GM12874 (cell line): ENCODE measurements at regions not wholly inside any gene's neighbourhood (a gene's known extent, or its start where the extent isn't known, plus 50 kb on each side); places are given as distances from the start of the nearest gene placed in this dataset.
A peak's percentile ranks its signal among the peaks of the same experiment; 100 is the strongest.

Experiments
- CTCF ChIP-seq: IDR thresholded peaks from 2 replicates; pipeline ENCODE4 v1.5.1; 2011; ENCODE audit warnings: low read depth, mild to moderate bottlenecking, control low read depth, low read length, moderate library complexity; ENCODE audit not compliant: insufficient read depth

- TF ChIP-seq CTCF = no peak
Measured at GRCh38 chr21:17370916-17371315, 141.9 kb upstream of the CXADR start.

- no peak for TF ChIP-seq CTCF
Measured at GRCh38 chr21:17371450-17371849, 141.4 kb upstream of the CXADR start.

GRCh38 chr21:17372200-17372599, 140.6 kb upstream of the CXADR start:
- TF ChIP-seq CTCF = no peak

- no peak for TF ChIP-seq CTCF
Measured at GRCh38 chr21:17386498-17386897, 126.3 kb upstream of the CXADR start.

GRCh38 chr21:17387030-17387617, 125.7 kb upstream of the CXADR start:
- peak; percentile 38; the same call in 1 of the 2 replicates for TF ChIP-seq CTCF

- no peak for TF ChIP-seq CTCF
Measured at GRCh38 chr21:17388226-17388625, 124.6 kb upstream of the CXADR start.

GRCh38 chr21:17389311-17389710, 123.5 kb upstream of the CXADR start:
- no peak for TF ChIP-seq CTCF

GRCh38 chr21:17390569-17390968, 122.3 kb upstream of the CXADR start:
- no peak for TF ChIP-seq CTCF
